HPDE6-E6E7 (cell line): ENCODE measurements at regions not wholly inside any gene's neighbourhood (a gene's known extent, or its start where the extent isn't known, plus 50 kb on each side); places are given as distances from the start of the nearest gene placed in this dataset.

Experiments
- DNase-seq: peaks from one replicate; pipeline ENCODE4 v3.0.0; 2011; ENCODE audit warnings: missing footprints; ENCODE audit errors: extremely low spot score

GRCh38 chr4:138320831-138321230 lies 78.7 kb upstream of the SLC7A11 start:
- no peak for DNase-seq

DNA sequence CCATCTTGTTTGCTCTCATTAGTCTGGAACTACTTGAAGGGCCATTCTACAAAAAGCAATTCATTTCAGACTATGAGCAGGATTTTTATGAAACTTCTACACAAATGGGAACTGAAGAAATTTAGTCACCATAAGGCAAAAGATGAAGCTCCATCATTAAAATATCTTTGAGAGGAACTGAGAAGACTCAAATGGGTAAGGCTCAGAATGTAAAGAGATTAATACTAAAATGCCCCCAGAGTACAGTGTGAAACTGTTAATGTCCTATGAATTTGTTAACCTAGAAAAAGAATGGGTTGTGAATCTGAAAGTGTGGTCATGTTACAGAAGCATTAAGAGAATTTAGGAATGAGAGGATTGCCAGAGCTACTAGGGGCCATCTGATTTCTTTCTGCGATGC lies 77.9 kb upstream of the SLC7A11 start:
- DNase-seq = no peak

DNA sequence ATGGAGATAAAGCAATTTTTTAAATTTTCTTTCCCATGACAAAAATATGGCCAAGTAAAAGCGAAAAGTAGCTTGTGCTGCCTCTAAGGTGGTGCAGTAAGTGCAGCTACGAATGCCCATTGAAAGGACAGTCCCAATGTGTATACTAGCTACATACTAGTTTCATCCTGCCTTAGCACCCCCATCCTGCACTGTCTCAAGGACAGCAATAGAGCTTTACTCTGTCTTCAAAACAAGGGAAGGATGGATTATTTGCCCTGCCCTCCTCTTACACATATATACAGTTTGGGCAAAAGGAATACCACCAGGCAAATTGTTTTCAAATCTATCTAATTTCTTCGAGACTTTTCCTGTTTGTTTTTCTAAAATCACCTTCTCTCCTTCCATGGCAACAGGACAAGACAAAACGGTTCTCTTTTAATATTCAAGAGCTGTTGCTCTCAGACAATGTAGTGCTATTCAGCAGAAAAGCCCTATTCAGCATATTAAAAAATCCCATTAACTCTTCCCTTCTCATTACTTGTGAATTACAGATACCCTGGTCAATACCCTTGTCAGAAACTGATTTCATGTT lies 75.1 kb upstream of the SLC7A11 start:
- DNase-seq = no peak

DNA sequence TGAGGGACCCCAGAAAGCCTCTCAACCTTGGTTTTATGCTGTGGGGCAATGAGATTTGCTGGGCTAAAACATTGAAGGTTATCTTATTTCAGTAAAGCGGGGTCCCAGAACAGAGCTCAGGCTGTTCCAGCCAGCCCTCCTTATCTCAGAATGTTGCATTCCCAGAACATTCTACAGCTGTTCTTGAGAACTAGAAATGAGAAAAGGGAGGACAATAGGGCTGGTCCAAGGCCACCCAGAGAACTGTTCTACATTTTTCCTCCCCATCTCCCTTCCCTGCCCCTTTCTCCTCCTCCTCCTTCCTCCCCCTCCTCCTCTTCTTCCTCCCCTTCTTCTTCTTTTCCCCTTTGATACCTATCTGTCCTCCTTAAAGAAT lies 70.4 kb upstream of the SLC7A11 start:
- DNase-seq = no peak

GRCh38 chr4:138311771-138312535 lies 69.8 kb upstream of the SLC7A11 start:
- DNase-seq = no peak

DNA sequence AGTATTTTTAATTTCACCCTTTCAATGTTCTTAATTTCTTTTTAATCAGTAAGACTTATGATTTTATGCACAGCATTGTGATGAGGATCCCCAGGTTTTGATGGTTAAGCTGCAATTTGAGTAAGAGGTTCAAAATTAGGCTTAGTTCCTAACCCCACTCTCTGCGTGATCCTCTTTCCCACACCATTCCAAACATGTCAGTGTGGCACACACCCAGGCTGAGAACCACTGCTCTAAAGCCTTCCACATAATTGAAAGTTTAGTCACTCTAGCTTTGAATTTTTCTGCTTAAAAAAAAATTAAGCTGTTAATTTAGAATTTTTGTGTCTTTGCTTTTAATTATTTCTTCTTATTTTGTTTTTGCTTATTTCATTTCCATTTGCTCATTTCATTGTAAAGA lies 68.8 kb upstream of the SLC7A11 start:
- DNase-seq = no peak

DNA sequence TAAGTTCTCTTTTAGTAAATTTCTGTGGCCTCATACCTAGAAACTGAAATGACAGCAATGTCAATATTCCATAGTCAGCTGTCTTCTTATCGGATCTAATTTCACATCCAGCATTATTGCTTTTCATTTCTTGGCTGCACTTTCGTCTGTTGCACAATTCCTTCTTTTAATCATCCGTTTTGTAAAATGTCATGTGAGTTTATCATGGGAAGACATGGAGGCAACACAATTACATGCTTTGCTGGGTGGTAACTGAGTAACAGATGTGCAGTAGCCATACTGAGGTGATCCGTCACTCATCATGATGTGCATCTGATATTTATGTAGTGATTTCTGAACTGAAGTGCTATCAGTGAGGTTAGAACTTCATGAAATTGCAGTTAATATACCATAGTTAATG lies 68.3 kb upstream of the SLC7A11 start:
- DNase-seq = no peak

DNA sequence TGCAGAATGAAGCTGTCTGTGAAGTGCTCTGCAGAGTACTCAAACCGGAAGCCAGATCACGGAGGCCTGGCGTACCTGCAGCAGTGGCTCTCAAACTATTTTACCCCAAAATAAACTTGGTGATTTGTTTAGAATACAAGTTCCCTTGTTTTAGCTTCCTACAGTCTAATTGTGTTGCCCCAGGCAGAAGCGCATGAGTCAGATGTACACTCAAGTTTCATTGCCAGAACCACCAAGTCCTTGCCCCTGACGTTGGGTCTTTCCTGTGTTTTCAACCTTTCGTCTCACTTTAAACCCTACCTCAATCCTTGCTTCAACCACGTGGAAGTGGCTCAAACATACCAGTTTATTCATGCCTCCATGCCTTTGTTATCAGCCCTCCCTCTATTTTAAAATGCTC lies 66.2 kb upstream of the SLC7A11 start:
- DNase-seq = peak; percentile 88

- no peak for DNase-seq
Observed at GRCh38 chr4:138307319-138307718, 65.2 kb upstream of the SLC7A11 start.

GRCh38 chr4:138305050-138305449 lies 62.9 kb upstream of the SLC7A11 start:
- no peak for DNase-seq

GRCh38 chr4:138301536-138301935 lies 59.4 kb upstream of the SLC7A11 start:
- DNase-seq = no peak

DNA sequence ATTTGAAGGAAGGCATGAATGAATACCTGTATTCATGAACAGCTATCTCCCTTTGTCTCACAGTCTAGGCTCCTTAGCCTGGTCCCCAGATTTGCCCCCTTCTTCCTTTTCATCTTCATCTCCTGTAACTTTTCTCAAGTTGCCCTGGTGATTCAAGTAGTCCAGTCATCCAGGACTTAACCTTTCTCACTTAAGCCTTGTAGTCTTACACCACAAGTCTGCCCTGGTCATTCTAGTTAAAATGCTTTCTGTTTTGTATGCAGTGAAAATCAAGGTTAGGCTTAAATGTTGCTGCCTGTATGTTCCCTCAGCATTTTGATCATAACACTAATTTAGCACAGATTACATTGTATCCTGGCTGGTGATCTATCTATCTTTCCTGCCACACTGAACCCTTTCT lies 58.5 kb upstream of the SLC7A11 start:
- no peak for DNase-seq

- no peak for DNase-seq
Observed at GRCh38 chr4:138299881-138300280, 57.7 kb upstream of the SLC7A11 start.

GRCh38 chr4:138298866-138299265 lies 56.7 kb upstream of the SLC7A11 start:
- no peak for DNase-seq

GRCh38 chr4:138298431-138298830 lies 56.3 kb upstream of the SLC7A11 start:
- no peak for DNase-seq

GRCh38 chr4:138297743-138298405 lies 55.7 kb upstream of the SLC7A11 start:
- no peak for DNase-seq

DNA sequence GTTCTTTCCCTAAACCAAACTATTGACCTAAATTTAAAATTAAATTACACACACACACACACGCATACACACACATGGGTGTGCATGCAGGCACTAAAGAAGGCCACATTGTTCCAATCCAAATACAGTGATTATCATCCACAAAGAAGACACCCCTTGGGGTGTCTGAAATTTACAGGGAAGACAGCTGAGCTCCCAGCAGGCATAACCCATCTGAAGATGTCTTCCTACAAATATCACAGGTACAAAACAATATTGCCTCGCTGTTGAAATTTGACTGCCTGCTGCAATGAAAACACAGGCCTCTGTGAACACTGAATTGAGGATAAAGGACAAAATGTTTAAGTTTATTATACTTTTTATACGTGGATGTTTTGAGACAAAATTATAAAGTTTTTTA lies 50.2 kb upstream of the SLC7A11 start:
- no peak for DNase-seq
